ENCODE measurements at regions not wholly inside any gene's neighbourhood (a gene's known extent, or its start where the extent isn't known, plus 50 kb on each side); places are given as distances from the start of the nearest gene placed in this dataset.

- peaks cover 2% of the 10 kb centered on the region for H3K9me3 Mint-ChIP-seq (ENCODE audit: unreplicated experiment)
- no peak for DNase-seq
- H3K27me3 Mint-ChIP-seq (ENCODE audit: unreplicated experiment): no peaks in the 10 kb centered on the region
- no peak for TF ChIP-seq CTCF (IDR thresholded peaks at IDR 0.05; ENCODE audit: partially characterized antibody, unreplicated experiment)
- H3K27ac Mint-ChIP-seq (ENCODE audit: unreplicated experiment): no peak overlapping the region
- no peak overlapping the region for H3K4me3 Mint-ChIP-seq (ENCODE audit: unreplicated experiment)
- H3K36me3 Mint-ChIP-seq (ENCODE audit: unreplicated experiment): peaks cover 2% of the 10 kb centered on the region
- H3K4me1 Mint-ChIP-seq (ENCODE audit: low read depth, unreplicated experiment): no peaks in the 10 kb centered on the region
Observed at GRCh38 chr3:72081471-72082185, 296.7 kb upstream of the PROK2 start.

GRCh38 chr3:72080800-72081199 lies 295.9 kb upstream of the PROK2 start:
- Mint-ChIP-seq H3K9me3 (ENCODE audit: unreplicated experiment) (peaks cover 2% of the 10 kb centered on the region), H3K36me3 (ENCODE audit: unreplicated experiment) (peaks cover 8% of the 10 kb centered on the region), H3K27ac (ENCODE audit: unreplicated experiment) (no peak overlapping the region), H3K4me1 (ENCODE audit: low read depth, unreplicated experiment) (no peaks in the 10 kb centered on the region), H3K4me3 (ENCODE audit: unreplicated experiment) (no peak overlapping the region), H3K27me3 (ENCODE audit: unreplicated experiment) (no peaks in the 10 kb centered on the region)
- DNase-seq: no peak
- no peak for TF ChIP-seq CTCF (IDR thresholded peaks at IDR 0.05; ENCODE audit: partially characterized antibody, unreplicated experiment)

GRCh38 chr3:72080095-72080494 lies 295.1 kb upstream of the PROK2 start:
- TF ChIP-seq CTCF (IDR thresholded peaks at IDR 0.05; ENCODE audit: partially characterized antibody, unreplicated experiment): no peak
- DNase-seq: no peak
- Mint-ChIP-seq H3K27ac (ENCODE audit: unreplicated experiment) (no peak overlapping the region), H3K4me1 (ENCODE audit: low read depth, unreplicated experiment) (no peaks in the 10 kb centered on the region), H3K36me3 (ENCODE audit: unreplicated experiment) (peaks cover 14% of the 10 kb centered on the region), H3K27me3 (ENCODE audit: unreplicated experiment) (no peaks in the 10 kb centered on the region), H3K9me3 (ENCODE audit: unreplicated experiment) (peaks cover 7% of the 10 kb centered on the region), H3K4me3 (ENCODE audit: unreplicated experiment) (no peak overlapping the region)

GRCh38 chr3:72079369-72079872 lies 294.5 kb upstream of the PROK2 start:
- Mint-ChIP-seq H3K4me1 (ENCODE audit: low read depth, unreplicated experiment) (no peaks in the 10 kb centered on the region), H3K36me3 (ENCODE audit: unreplicated experiment) (peaks cover 16% of the 10 kb centered on the region), H3K9me3 (ENCODE audit: unreplicated experiment) (peaks cover 7% of the 10 kb centered on the region), H3K4me3 (ENCODE audit: unreplicated experiment) (no peak overlapping the region), H3K27ac (ENCODE audit: unreplicated experiment) (no peak overlapping the region), H3K27me3 (ENCODE audit: unreplicated experiment) (no peaks in the 10 kb centered on the region)
- DNase-seq: no peak
- TF ChIP-seq CTCF (IDR thresholded peaks at IDR 0.05; ENCODE audit: partially characterized antibody, unreplicated experiment): no peak

GRCh38 chr3:72078676-72079368 lies 293.9 kb upstream of the PROK2 start:
- no peak for TF ChIP-seq CTCF (IDR thresholded peaks at IDR 0.05; ENCODE audit: partially characterized antibody, unreplicated experiment)
- Mint-ChIP-seq H3K4me3 (ENCODE audit: unreplicated experiment) (no peak overlapping the region), H3K4me1 (ENCODE audit: low read depth, unreplicated experiment) (no peaks in the 10 kb centered on the region), H3K27ac (ENCODE audit: unreplicated experiment) (no peak overlapping the region), H3K36me3 (ENCODE audit: unreplicated experiment) (peaks cover 16% of the 10 kb centered on the region), H3K27me3 (ENCODE audit: unreplicated experiment) (no peaks in the 10 kb centered on the region), H3K9me3 (ENCODE audit: unreplicated experiment) (peaks cover 7% of the 10 kb centered on the region)
- DNase-seq: no peak

All from glutamatergic neuron (in vitro differentiated cells).